Loucy (cell line): ENCODE measurements at regions not wholly inside any gene's neighbourhood (a gene's known extent, or its start where the extent isn't known, plus 50 kb on each side); places are given as distances from the start of the nearest gene placed in this dataset.

Experiments used
- H2AFZ ChIP-seq: fragments of 200-600 bp; sonication (generic); 2 replicates; pipeline ENCODE4 v1.6.0; 2016; ENCODE audit warnings: antibody characterized with exemption, mild to moderate bottlenecking, low read length, moderate library complexity
- H3F3A ChIP-seq: fragments of 200-600 bp; 2 replicates; pipeline ENCODE4 v1.6.0; 2016; ENCODE audit warnings: antibody characterized with exemption, low read depth, mild to moderate bottlenecking
- H3K27me3 ChIP-seq: fragments of 200-600 bp; sonication (generic); 2 replicates; pipeline ENCODE4 v1.6.1; 2014; ENCODE audit warnings: low read length, mild to moderate bottlenecking; ENCODE audit not compliant: insufficient read depth, poor library complexity, severe bottlenecking
- H3K36me3 ChIP-seq: fragments of 200-600 bp; sonication (generic); 2 replicates; pipeline ENCODE4 v1.6.1; 2016; ENCODE audit warnings: low read length; ENCODE audit not compliant: insufficient read depth
- H3K4me1 ChIP-seq: fragments of 200-600 bp; sonication (generic); 2 replicates; pipeline ENCODE4 v1.5.1; 2014; ENCODE audit warnings: low read length, mild to moderate bottlenecking; ENCODE audit not compliant: insufficient read depth, poor library complexity, severe bottlenecking
- H3K4me2 ChIP-seq: fragments of 200-600 bp; sonication (generic); 2 replicates; pipeline ENCODE4 v1.6.0; 2014; ENCODE audit warnings: antibody characterized with exemption, low read length, low read depth, mild to moderate bottlenecking; ENCODE audit not compliant: poor library complexity, severe bottlenecking
- H3K4me3 ChIP-seq: fragments of 200-600 bp; sonication (generic); 2 replicates; pipeline ENCODE4 v1.5.1; 2014; ENCODE audit warnings: low read length, mild to moderate bottlenecking, mixed read lengths; ENCODE audit not compliant: poor library complexity, severe bottlenecking
- H3K79me2 ChIP-seq: fragments of 200-600 bp; sonication (generic); 2 replicates; pipeline ENCODE4 v1.6.1; 2014; ENCODE audit warnings: low read length; ENCODE audit not compliant: insufficient read depth
- H3K9ac ChIP-seq: fragments of 200-600 bp; sonication (generic); 2 replicates; pipeline ENCODE4 v1.6.0; 2014; ENCODE audit warnings: mild to moderate bottlenecking, low read depth, low read length, moderate library complexity; ENCODE audit not compliant: poor library complexity, severe bottlenecking
- H3K9me2 ChIP-seq: fragments of 200-600 bp; sonication (generic); replicated peaks from 2 replicates; pipeline ENCODE4 v1.6.1; 2016; ENCODE audit warnings: low read depth, low read length, mixed read lengths
- H3K9me3 ChIP-seq: fragments of 200-600 bp; sonication (generic); 2 replicates; pipeline ENCODE4 v1.6.1; 2014; ENCODE audit warnings: mild to moderate bottlenecking, antibody characterized with exemption, low read length, low read depth; ENCODE audit not compliant: insufficient read depth
- H4K20me1 ChIP-seq: fragments of 200-600 bp; sonication (generic); 2 replicates; pipeline ENCODE4 v1.6.0; 2014; ENCODE audit warnings: antibody characterized with exemption, low read length, mild to moderate bottlenecking; ENCODE audit not compliant: insufficient read depth, poor library complexity, severe bottlenecking
- EZH2phosphoT487 ChIP-seq: fragments of 200-600 bp; IDR thresholded peaks from 2 replicates; pipeline ENCODE4 v1.6.1; 2018; ENCODE audit warnings: antibody characterized with exemption, mild to moderate bottlenecking, moderate library complexity, borderline replicate concordance
- TF ChIP-seq, protein P1 (sequence below): fragments of 200-600 bp; sonication (generic); conservative IDR thresholded peaks from 2 replicates; pipeline ENCODE4 v1.5.1; 2014; ENCODE audit warnings: mild to moderate bottlenecking, antibody characterized with exemption, low read length

DNA sequence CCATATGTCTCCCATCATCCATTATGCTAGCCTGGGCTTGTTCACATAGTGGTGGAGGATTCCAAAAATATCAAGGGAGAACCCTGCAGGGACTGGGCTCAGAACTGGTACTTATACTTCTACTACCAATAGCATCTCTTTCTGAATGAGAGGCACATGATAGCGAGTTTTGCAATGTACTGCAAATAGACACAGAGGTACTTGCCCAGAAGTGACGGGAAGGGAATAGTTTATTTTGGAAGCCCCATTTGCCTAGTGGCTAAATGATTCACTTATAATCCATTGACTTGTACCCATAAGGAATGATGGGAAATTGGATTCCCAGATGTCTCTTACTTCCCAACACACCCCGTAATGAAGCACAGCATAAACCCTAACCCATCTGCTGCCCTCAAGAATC, 124.8 kb upstream of the ERCC4 start:
- no peak overlapping the region for H2AFZ ChIP-seq
- no peak overlapping the region for H3K9ac ChIP-seq
- H3K79me2 ChIP-seq: no peaks in the 10 kb centered on the region
- no peak overlapping the region for H3K4me3 ChIP-seq
- no peaks in the 10 kb centered on the region for H3F3A ChIP-seq
- H3K9me3 ChIP-seq: no peaks in the 10 kb centered on the region
- no peaks in the 10 kb centered on the region for H3K4me1 ChIP-seq
- H3K36me3 ChIP-seq: no peaks in the 10 kb centered on the region
- no peaks in the 10 kb centered on the region for H3K9me2 ChIP-seq
- no peaks in the 10 kb centered on the region for H3K27me3 ChIP-seq
- no peaks in the 10 kb centered on the region for H4K20me1 ChIP-seq
- no peak for TF ChIP-seq EZH2phosphoT487
- TF ChIP-seq, protein P1, sequence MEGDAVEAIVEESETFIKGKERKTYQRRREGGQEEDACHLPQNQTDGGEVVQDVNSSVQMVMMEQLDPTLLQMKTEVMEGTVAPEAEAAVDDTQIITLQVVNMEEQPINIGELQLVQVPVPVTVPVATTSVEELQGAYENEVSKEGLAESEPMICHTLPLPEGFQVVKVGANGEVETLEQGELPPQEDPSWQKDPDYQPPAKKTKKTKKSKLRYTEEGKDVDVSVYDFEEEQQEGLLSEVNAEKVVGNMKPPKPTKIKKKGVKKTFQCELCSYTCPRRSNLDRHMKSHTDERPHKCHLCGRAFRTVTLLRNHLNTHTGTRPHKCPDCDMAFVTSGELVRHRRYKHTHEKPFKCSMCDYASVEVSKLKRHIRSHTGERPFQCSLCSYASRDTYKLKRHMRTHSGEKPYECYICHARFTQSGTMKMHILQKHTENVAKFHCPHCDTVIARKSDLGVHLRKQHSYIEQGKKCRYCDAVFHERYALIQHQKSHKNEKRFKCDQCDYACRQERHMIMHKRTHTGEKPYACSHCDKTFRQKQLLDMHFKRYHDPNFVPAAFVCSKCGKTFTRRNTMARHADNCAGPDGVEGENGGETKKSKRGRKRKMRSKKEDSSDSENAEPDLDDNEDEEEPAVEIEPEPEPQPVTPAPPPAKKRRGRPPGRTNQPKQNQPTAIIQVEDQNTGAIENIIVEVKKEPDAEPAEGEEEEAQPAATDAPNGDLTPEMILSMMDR: no peak
- H3K4me2 ChIP-seq: no peak overlapping the region

DNA sequence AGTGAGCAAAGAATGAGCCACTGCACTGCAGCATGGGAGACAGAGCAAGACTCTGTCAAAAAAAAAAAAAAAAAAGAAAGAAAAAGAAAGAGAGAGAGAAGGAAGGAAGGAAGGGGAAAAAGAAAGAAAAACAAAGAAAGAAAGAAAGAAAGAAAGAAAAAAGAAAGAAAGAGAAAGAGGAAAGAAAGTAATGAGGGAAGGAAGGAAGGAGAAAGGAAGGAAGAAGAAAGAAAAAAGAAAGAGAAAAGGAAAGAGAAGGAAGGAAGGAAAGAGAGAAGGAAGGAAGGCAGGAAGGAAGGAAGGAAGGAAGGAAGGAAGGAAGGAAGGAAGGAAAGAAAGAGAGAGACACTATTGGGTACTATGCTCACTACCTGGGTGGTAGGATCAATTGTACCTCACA, 122.2 kb upstream of the ERCC4 start:
- Histone ChIP-seq H3K9me3 (no peaks in the 10 kb centered on the region), H3K4me2 (no peak overlapping the region), H3K27me3 (no peaks in the 10 kb centered on the region), H4K20me1 (no peaks in the 10 kb centered on the region), H3K79me2 (no peaks in the 10 kb centered on the region), H3K9me2 (no peaks in the 10 kb centered on the region), H3K9ac (no peak overlapping the region), H3K4me3 (no peak overlapping the region), H3K4me1 (no peaks in the 10 kb centered on the region), H3F3A (no peaks in the 10 kb centered on the region), H2AFZ (no peak overlapping the region), H3K36me3 (no peaks in the 10 kb centered on the region)
- TF ChIP-seq, protein P1: no peak
- no peak for TF ChIP-seq EZH2phosphoT487

DNA sequence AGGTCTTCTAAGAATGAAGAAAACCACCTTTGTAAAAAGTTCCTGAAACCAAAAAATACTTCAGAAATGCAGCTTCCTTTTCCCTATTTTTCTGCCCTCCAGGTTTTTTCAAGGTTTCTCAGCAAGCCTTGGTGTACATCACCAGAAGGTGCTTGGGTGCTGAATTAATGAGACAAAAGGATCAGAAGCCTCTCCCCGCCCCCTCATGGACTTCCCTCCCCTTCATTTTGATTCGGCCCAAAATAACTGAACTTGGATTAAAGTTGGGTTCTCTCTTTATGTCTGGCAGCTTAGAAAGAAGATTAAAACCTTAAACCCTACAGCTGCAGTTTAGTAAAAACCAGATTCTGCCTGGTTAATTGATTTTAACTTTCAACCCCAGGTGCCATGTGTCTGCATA, 121.7 kb upstream of the ERCC4 start:
- no peaks in the 10 kb centered on the region for H3K9me2 ChIP-seq
- H3F3A ChIP-seq: no peaks in the 10 kb centered on the region
- H4K20me1 ChIP-seq: no peaks in the 10 kb centered on the region
- H3K4me1 ChIP-seq: no peaks in the 10 kb centered on the region
- no peak overlapping the region for H3K4me2 ChIP-seq
- no peaks in the 10 kb centered on the region for H3K27me3 ChIP-seq
- TF ChIP-seq, protein P1: no peak
- no peak for TF ChIP-seq EZH2phosphoT487
- no peak overlapping the region for H3K4me3 ChIP-seq
- H3K9me3 ChIP-seq: no peaks in the 10 kb centered on the region
- H3K9ac ChIP-seq: no peak overlapping the region
- no peaks in the 10 kb centered on the region for H3K79me2 ChIP-seq
- H3K36me3 ChIP-seq: no peaks in the 10 kb centered on the region
- H2AFZ ChIP-seq: no peak overlapping the region
